H9 (cell line): ENCODE measurements at regions not wholly inside any gene's neighbourhood (a gene's known extent, or its start where the extent isn't known, plus 50 kb on each side); places are given as distances from the start of the nearest gene placed in this dataset.

Experiments
- DNase-seq: peaks from one replicate; pipeline ENCODE4 v3.0.0-alpha.2; 2017
- H2AFZ ChIP-seq: one replicate; pipeline ENCODE4 v1.6.1; 2013; ENCODE audit warnings: mild to moderate bottlenecking, low read length, control low read depth, moderate library complexity
- H2AK5ac ChIP-seq: 2 replicates; pipeline ENCODE4 v1.6.1; 2013; ENCODE audit warnings: low read length, control low read depth, mixed read lengths; ENCODE audit not compliant: insufficient read length
- H2BK120ac ChIP-seq: one replicate; pipeline ENCODE4 v1.6.1; 2013; ENCODE audit warnings: low read depth, mild to moderate bottlenecking, low read length, control low read depth, inconsistent platforms; ENCODE audit not compliant: poor library complexity, severe bottlenecking
- H2BK12ac ChIP-seq: 2 replicates; pipeline ENCODE4 v1.6.1; 2013; ENCODE audit warnings: low read length, control low read depth, mixed read lengths, low read depth; ENCODE audit not compliant: insufficient read length
- H2BK15ac ChIP-seq: 2 replicates; pipeline ENCODE4 v1.6.1; 2013; ENCODE audit warnings: low read depth, low read length, control low read depth
- H2BK20ac ChIP-seq: one replicate; pipeline ENCODE4 v1.6.1; 2013; ENCODE audit warnings: low read depth, mild to moderate bottlenecking, low read length, control low read depth, inconsistent platforms; ENCODE audit not compliant: poor library complexity, severe bottlenecking
- H2BK5ac ChIP-seq: 2 replicates; pipeline ENCODE4 v1.6.1; 2013; ENCODE audit warnings: low read length, control low read depth, mixed read lengths; ENCODE audit not compliant: insufficient read length
- H3K14ac ChIP-seq: 2 replicates; pipeline ENCODE4 v1.6.1; 2013; ENCODE audit warnings: low read length, control low read depth; ENCODE audit not compliant: insufficient read depth
- H3K18ac ChIP-seq: 2 replicates; pipeline ENCODE4 v1.6.1; 2013; ENCODE audit warnings: low read depth, mild to moderate bottlenecking, mixed read lengths, low read length, control low read depth; ENCODE audit not compliant: insufficient read length
- H3K23ac ChIP-seq: 2 replicates; pipeline ENCODE4 v1.6.1; 2013; ENCODE audit warnings: low read length, control low read depth, mixed read lengths, low read depth; ENCODE audit not compliant: insufficient read length
- H3K23me2 ChIP-seq: 2 replicates; pipeline ENCODE4 v1.6.1; 2013; ENCODE audit warnings: low read depth, mild to moderate bottlenecking, mixed read lengths, low read length, control low read depth; ENCODE audit not compliant: insufficient read length, poor library complexity, severe bottlenecking
- H3K27ac ChIP-seq: 2 replicates; pipeline ENCODE4 v1.5.1; 2013; ENCODE audit warnings: low read length, control low read depth, mixed read lengths, low read depth; ENCODE audit not compliant: insufficient read length
- H3K27me3 ChIP-seq: 2 replicates; pipeline ENCODE4 v1.6.1; 2013; ENCODE audit warnings: low read length, control low read depth, inconsistent platforms; ENCODE audit not compliant: insufficient read depth
- H3K4ac ChIP-seq: 2 replicates; pipeline ENCODE4 v1.6.1; 2013; ENCODE audit warnings: low read depth, mild to moderate bottlenecking, control low read depth, inconsistent platforms, low read length, moderate library complexity
- H3K4me1 ChIP-seq: 2 replicates; pipeline ENCODE4 v1.6.1; 2013; ENCODE audit warnings: low read length, control low read depth, inconsistent platforms; ENCODE audit not compliant: insufficient read depth
- H3K4me2 ChIP-seq: 2 replicates; pipeline ENCODE4 v1.6.1; 2013; ENCODE audit warnings: low read length, control low read depth, mixed read lengths; ENCODE audit not compliant: insufficient read length, insufficient read depth
- H3K56ac ChIP-seq: 2 replicates; pipeline ENCODE4 v1.6.1; 2013; ENCODE audit warnings: low read depth, mild to moderate bottlenecking, mixed read lengths, low read length, control low read depth; ENCODE audit not compliant: insufficient read length
- H3K79me1 ChIP-seq: 2 replicates; pipeline ENCODE4 v1.6.1; 2013; ENCODE audit warnings: low read depth, mild to moderate bottlenecking, moderate library complexity, low read length, control low read depth, inconsistent platforms; ENCODE audit not compliant: insufficient read depth, poor library complexity, severe bottlenecking
- H3K79me2 ChIP-seq: 2 replicates; pipeline ENCODE4 v1.6.1; 2013; ENCODE audit warnings: low read length, control low read depth, inconsistent platforms; ENCODE audit not compliant: insufficient read depth
- H3K9ac ChIP-seq: 2 replicates; pipeline ENCODE4 v1.6.1; 2013; ENCODE audit warnings: low read length, control low read depth, mixed read lengths; ENCODE audit not compliant: insufficient read length; ENCODE audit errors: extremely low read depth
- H3K9me3 ChIP-seq: one replicate; pipeline ENCODE4 v1.6.1; 2013; ENCODE audit warnings: low read depth, low read length, inconsistent platforms; ENCODE audit not compliant: control insufficient read depth
- H3T11ph ChIP-seq: one replicate; pipeline ENCODE4 v1.6.1; 2013; ENCODE audit warnings: mild to moderate bottlenecking, low read length, control low read depth, inconsistent platforms
- H4K20me1 ChIP-seq: one replicate; pipeline ENCODE4 v1.6.1; 2013; ENCODE audit not compliant: control insufficient read depth, insufficient read length, insufficient read depth
- H4K5ac ChIP-seq: 2 replicates; pipeline ENCODE4 v1.6.1; 2013; ENCODE audit warnings: low read depth, mild to moderate bottlenecking, mixed read lengths, low read length, control low read depth; ENCODE audit not compliant: insufficient read length
- H4K8ac ChIP-seq: replicated peaks from 2 replicates; pipeline ENCODE4 v1.6.1; 2013; ENCODE audit warnings: low read length, control low read depth, mixed read lengths, low read depth; ENCODE audit not compliant: insufficient read length
- H4K91ac ChIP-seq: 2 replicates; pipeline ENCODE4 v1.6.1; 2013; ENCODE audit warnings: low read depth, mild to moderate bottlenecking, moderate library complexity, mixed read lengths, low read length, control low read depth; ENCODE audit not compliant: insufficient read length
- H3K27ac Mint-ChIP-seq, 3 experiments: 2 replicates in 2 of 3; 3 replicates in 1 of 3; pipeline ENCODE4 v1.8.0; 2020 to 2021; ENCODE audit warnings: mixed read lengths in 3 of 3, mild to moderate bottlenecking in 1 of 3, moderate library complexity in 1 of 3
- H3K27me3 Mint-ChIP-seq: 2 replicates; pipeline ENCODE4 v1.8.0; 2021; ENCODE audit warnings: low read depth, mild to moderate bottlenecking, moderate library complexity, mixed read lengths
- H3K36me3 Mint-ChIP-seq, 3 experiments: 2 replicates in 2 of 3; 3 replicates in 1 of 3; pipeline ENCODE4 v1.8.0; 2020 to 2021; ENCODE audit warnings: low read depth in 3 of 3, mixed read lengths in 3 of 3; ENCODE audit not compliant: insufficient read depth in 1 of 3
- H3K4me1 Mint-ChIP-seq, 2 experiments: 2 replicates each; pipeline ENCODE4 v1.8.0; 2020; ENCODE audit warnings: mixed read lengths in 2 of 2
- H3K4me3 Mint-ChIP-seq, 2 experiments: 2 replicates in 1 of 2; 3 replicates in 1 of 2; pipeline ENCODE4 v1.8.0; 2020 to 2021; ENCODE audit warnings: mild to moderate bottlenecking in 2 of 2, mixed read lengths in 2 of 2, moderate library complexity in 1 of 2
- H3K9me3 Mint-ChIP-seq, 2 experiments: 2 replicates in 1 of 2; 3 replicates in 1 of 2; pipeline ENCODE4 v1.8.0; 2020; ENCODE audit warnings: mild to moderate bottlenecking in 2 of 2, mixed read lengths in 2 of 2, moderate library complexity in 1 of 2
- CTCF ChIP-seq: fragments of 200-600 bp; sonication (generic); conservative IDR thresholded peaks from 3 replicates; pipeline ENCODE4 v1.8.0; 2021; ENCODE audit warnings: antibody characterized with exemption, mild to moderate bottlenecking

GRCh38 chr6:103507052-103507451 lies 1352.7 kb downstream of the HACE1 start:
- Histone ChIP-seq H4K8ac (no peak overlapping the region), H2BK5ac (no peak overlapping the region), H2BK12ac (no peak overlapping the region), H3K4ac (no peak overlapping the region), H2AFZ (no peak overlapping the region), H3K23ac (no peak overlapping the region), H3K4me1 (no peaks in the 10 kb centered on the region), H2BK120ac (no peak overlapping the region), H3K79me1 (no peaks in the 10 kb centered on the region), H3K79me2 (no peaks in the 10 kb centered on the region), H4K20me1 (no peaks in the 10 kb centered on the region), H3K23me2 (no peaks in the 10 kb centered on the region), H3K27me3 (no peaks in the 10 kb centered on the region), H3K14ac (no peak overlapping the region), H4K5ac (no peak overlapping the region), H3T11ph (no peak overlapping the region), H3K56ac (no peak overlapping the region), H2BK15ac (no peak overlapping the region), H2BK20ac (no peak overlapping the region), H3K27ac (no peak overlapping the region), H2AK5ac (no peak overlapping the region), H3K4me2 (no peak overlapping the region), H3K18ac (no peak overlapping the region), H4K91ac (no peak overlapping the region), H3K9ac (no peak overlapping the region), H3K9me3 (no peaks in the 10 kb centered on the region)
- TF ChIP-seq CTCF: no peak
- Mint-ChIP-seq H3K4me1 (peaks cover 0 to 3% of the 10 kb centered on the region in 2 experiments; a peak in 1 of 4 replicates), H3K9me3 (no peaks in the 10 kb centered on the region), H3K4me3 (no peak overlapping the region), H3K36me3 (no peaks in the 10 kb centered on the region), H3K27me3 (no peaks in the 10 kb centered on the region), H3K27ac (no peak overlapping the region)
- DNase-seq: no peak
